HL-60 (cell line): ENCODE measurements at regions not wholly inside any gene's neighbourhood (a gene's known extent, or its start where the extent isn't known, plus 50 kb on each side); places are given as distances from the start of the nearest gene placed in this dataset.

Source experiments
- TF ChIP-seq, protein P1 (sequence below): IDR thresholded peaks from one replicate; pipeline ENCODE4 v1.5.1; 2011; ENCODE audit warnings: low read length, control low read depth, inconsistent platforms; ENCODE audit not compliant: insufficient read depth
- TF ChIP-seq, protein P2 (sequence below): IDR thresholded peaks from 2 replicates; pipeline ENCODE4 v1.6.1; 2012; ENCODE audit warnings: low read depth; ENCODE audit not compliant: insufficient replicate concordance

DNA sequence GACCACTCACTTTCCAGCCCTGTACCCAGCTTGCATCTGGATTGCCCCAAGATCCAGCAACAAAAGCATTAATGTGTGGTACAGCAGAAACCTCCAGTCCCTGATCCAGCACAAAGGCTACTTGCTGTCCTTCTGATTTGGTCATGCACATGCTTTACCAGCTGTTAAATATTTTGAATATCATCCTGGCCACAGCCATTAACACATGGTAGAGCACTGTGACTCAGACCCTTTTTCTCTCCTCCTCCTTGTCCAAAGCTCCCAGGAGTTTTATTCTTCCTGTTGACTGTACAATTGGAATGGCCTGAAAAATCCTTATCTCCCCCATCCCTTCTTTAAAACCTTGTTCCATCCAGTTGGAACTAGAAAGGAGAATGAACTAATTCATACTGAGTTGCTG lies 419.7 kb upstream of the TNP1 start:
- TF ChIP-seq, protein P1, sequence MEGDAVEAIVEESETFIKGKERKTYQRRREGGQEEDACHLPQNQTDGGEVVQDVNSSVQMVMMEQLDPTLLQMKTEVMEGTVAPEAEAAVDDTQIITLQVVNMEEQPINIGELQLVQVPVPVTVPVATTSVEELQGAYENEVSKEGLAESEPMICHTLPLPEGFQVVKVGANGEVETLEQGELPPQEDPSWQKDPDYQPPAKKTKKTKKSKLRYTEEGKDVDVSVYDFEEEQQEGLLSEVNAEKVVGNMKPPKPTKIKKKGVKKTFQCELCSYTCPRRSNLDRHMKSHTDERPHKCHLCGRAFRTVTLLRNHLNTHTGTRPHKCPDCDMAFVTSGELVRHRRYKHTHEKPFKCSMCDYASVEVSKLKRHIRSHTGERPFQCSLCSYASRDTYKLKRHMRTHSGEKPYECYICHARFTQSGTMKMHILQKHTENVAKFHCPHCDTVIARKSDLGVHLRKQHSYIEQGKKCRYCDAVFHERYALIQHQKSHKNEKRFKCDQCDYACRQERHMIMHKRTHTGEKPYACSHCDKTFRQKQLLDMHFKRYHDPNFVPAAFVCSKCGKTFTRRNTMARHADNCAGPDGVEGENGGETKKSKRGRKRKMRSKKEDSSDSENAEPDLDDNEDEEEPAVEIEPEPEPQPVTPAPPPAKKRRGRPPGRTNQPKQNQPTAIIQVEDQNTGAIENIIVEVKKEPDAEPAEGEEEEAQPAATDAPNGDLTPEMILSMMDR: no peak
- TF ChIP-seq, protein P2, sequence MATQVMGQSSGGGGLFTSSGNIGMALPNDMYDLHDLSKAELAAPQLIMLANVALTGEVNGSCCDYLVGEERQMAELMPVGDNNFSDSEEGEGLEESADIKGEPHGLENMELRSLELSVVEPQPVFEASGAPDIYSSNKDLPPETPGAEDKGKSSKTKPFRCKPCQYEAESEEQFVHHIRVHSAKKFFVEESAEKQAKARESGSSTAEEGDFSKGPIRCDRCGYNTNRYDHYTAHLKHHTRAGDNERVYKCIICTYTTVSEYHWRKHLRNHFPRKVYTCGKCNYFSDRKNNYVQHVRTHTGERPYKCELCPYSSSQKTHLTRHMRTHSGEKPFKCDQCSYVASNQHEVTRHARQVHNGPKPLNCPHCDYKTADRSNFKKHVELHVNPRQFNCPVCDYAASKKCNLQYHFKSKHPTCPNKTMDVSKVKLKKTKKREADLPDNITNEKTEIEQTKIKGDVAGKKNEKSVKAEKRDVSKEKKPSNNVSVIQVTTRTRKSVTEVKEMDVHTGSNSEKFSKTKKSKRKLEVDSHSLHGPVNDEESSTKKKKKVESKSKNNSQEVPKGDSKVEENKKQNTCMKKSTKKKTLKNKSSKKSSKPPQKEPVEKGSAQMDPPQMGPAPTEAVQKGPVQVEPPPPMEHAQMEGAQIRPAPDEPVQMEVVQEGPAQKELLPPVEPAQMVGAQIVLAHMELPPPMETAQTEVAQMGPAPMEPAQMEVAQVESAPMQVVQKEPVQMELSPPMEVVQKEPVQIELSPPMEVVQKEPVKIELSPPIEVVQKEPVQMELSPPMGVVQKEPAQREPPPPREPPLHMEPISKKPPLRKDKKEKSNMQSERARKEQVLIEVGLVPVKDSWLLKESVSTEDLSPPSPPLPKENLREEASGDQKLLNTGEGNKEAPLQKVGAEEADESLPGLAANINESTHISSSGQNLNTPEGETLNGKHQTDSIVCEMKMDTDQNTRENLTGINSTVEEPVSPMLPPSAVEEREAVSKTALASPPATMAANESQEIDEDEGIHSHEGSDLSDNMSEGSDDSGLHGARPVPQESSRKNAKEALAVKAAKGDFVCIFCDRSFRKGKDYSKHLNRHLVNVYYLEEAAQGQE: no peak
